ENCODE measurements at regions not wholly inside any gene's neighbourhood (a gene's known extent, or its start where the extent isn't known, plus 50 kb on each side); places are given as distances from the start of the nearest gene placed in this dataset.

GRCh38 chr3:163048881-163049280 is 1552.3 kb downstream of the OTOL1 start:
- Histone ChIP-seq H2AFZ (replicated peaks) (no peak overlapping the region), H4K20me1 (ENCODE audit: low read depth) (no peaks in the 10 kb centered on the region), H3K4me2 (no peak overlapping the region), H3K27ac (no peak overlapping the region), H3F3A (ENCODE audit: low read depth) (no peaks in the 10 kb centered on the region), H3K4me3 (no peak overlapping the region), H3K27me3 (no peaks in the 10 kb centered on the region), H3K9me3 (ENCODE audit: low read depth) (no peaks in the 10 kb centered on the region), H3K4me1 (no peaks in the 10 kb centered on the region), H3K79me2 (ENCODE audit: low read depth) (no peaks in the 10 kb centered on the region), H3K9ac (no peak overlapping the region), H3K36me3 (no peaks in the 10 kb centered on the region)
- Mint-ChIP-seq H3K4me1 (no peaks in the 10 kb centered on the region), H3K9me3 (no peaks in the 10 kb centered on the region), H3K27me3 (ENCODE audit: insufficient read depth, low read depth) (no peaks in the 10 kb centered on the region), H3K4me3 (no peak overlapping the region), H3K36me3 (no peaks in the 10 kb centered on the region), H3K27ac (no peak overlapping the region)
- DNase-seq (ENCODE audit: low spot score), result no peak
- no peak for TF ChIP-seq EZH2 (IDR thresholded peaks at IDR 0.05)
- TF ChIP-seq CTCF (IDR thresholded peaks at IDR 0.05), result no peak
- TF ChIP-seq EZH2phosphoT487 (IDR thresholded peaks at IDR 0.05), result no peak

- Mint-ChIP-seq H3K36me3 (no peaks in the 10 kb centered on the region), H3K9me3 (peaks cover 3% of the 10 kb centered on the region), H3K27ac (no peak overlapping the region), H3K27me3 (ENCODE audit: insufficient read depth, low read depth) (no peaks in the 10 kb centered on the region), H3K4me3 (no peak overlapping the region), H3K4me1 (no peaks in the 10 kb centered on the region)
- H3K79me2 ChIP-seq (ENCODE audit: low read depth), result no peaks in the 10 kb centered on the region
- no peaks in the 10 kb centered on the region for H3K36me3 ChIP-seq
- H3K27me3 ChIP-seq, result no peaks in the 10 kb centered on the region
- no peak overlapping the region for H3K4me3 ChIP-seq
- H3K9ac ChIP-seq, result no peak overlapping the region
- H3K4me2 ChIP-seq, result no peak overlapping the region
- no peaks in the 10 kb centered on the region for H3K9me3 ChIP-seq (ENCODE audit: low read depth)
- H3F3A ChIP-seq (ENCODE audit: low read depth), result no peaks in the 10 kb centered on the region
- H3K4me1 ChIP-seq, result no peaks in the 10 kb centered on the region
- no peak overlapping the region for H2AFZ ChIP-seq (replicated peaks)
- DNase-seq (ENCODE audit: low spot score), result peak; percentile 68
- H4K20me1 ChIP-seq (ENCODE audit: low read depth), result no peaks in the 10 kb centered on the region
- H3K27ac ChIP-seq, result no peak overlapping the region
- TF ChIP-seq EZH2 (IDR thresholded peaks at IDR 0.05), result no peak
- peak; percentile 76 for TF ChIP-seq CTCF (IDR thresholded peaks at IDR 0.05)
Observed at GRCh38 chr3:163056874-163057497, 1560.4 kb downstream of the OTOL1 start.

DNA sequence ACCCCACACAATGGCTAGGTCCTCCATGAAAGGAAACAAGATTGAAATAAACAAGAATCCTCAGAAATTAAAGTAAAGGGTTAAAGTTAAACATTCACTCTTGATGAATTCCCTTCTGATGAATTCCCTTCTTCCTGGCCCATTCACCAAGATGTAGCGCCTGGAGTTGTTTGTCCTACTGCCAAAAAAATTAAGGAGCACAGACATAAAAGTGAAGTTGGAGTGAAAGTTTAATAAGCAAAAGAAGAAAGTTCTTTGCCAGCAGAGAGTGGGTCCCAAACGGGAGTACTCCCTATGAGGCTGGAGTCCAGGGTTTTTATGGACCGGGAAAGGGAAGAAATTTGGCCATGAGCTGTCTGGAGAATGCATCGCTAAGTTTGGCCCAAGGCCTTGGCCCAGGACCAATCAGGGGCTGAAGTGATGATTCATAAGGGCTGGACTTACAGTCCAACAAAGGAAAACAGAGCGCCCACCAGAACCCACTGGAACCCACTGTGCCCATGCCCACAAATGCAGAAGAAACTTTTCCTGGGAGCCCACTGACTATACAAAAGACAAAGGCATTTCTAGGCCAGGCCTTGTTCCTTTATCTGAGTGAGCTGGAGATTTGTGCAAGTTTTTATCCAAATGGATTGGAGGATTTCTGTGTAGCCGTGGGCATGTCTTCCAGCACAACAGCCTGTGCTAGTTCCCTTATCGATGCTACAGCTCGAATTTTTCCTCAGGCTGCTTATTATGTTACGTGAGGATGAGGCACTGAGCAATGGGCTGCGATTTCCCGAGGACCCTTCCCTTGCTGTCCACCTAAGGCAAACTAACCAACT is 1561.6 kb downstream of the OTOL1 start:
- Mint-ChIP-seq H3K9me3 (peaks cover 3% of the 10 kb centered on the region), H3K27ac (no peak overlapping the region), H3K4me1 (no peaks in the 10 kb centered on the region), H3K4me3 (no peak overlapping the region), H3K36me3 (no peaks in the 10 kb centered on the region), H3K27me3 (ENCODE audit: insufficient read depth, low read depth) (no peaks in the 10 kb centered on the region)
- DNase-seq (ENCODE audit: low spot score), result no peak
- Histone ChIP-seq H3K9me3 (ENCODE audit: low read depth) (no peaks in the 10 kb centered on the region), H3K36me3 (no peaks in the 10 kb centered on the region), H3K27ac (no peak overlapping the region), H3K79me2 (ENCODE audit: low read depth) (no peaks in the 10 kb centered on the region), H3K9ac (no peak overlapping the region), H3K4me2 (no peak overlapping the region), H2AFZ (replicated peaks) (no peak overlapping the region), H3F3A (ENCODE audit: low read depth) (no peaks in the 10 kb centered on the region), H4K20me1 (ENCODE audit: low read depth) (no peaks in the 10 kb centered on the region), H3K27me3 (no peaks in the 10 kb centered on the region), H3K4me3 (no peak overlapping the region), H3K4me1 (no peaks in the 10 kb centered on the region)
- TF ChIP-seq EZH2phosphoT487 (IDR thresholded peaks at IDR 0.05) (no peak), EZH2 (IDR thresholded peaks at IDR 0.05) (no peak), CTCF (IDR thresholded peaks at IDR 0.05) (no peak)
